Esophagus squamous epithelium (tissue), 4 donors: ENCODE measurements at regions not wholly inside any gene's neighbourhood (a gene's known extent, or its start where the extent isn't known, plus 50 kb on each side); places are given as distances from the start of the nearest gene placed in this dataset.

Experiments used
- POLR2A ChIP-seq, 4 donors: fragments of 450-650 bp; IDR thresholded peaks; one replicate each; pipeline ENCODE4 v1.6.1; 2017; ENCODE audit warnings: antibody characterized with exemption in 4 of 4, mild to moderate bottlenecking in 4 of 4, moderate library complexity in 3 of 4
- TF ChIP-seq, protein P1 (sequence below), 6 experiments: fragments of 450-650 bp in 4 of 6; fragments of 200-600 bp in 2 of 6; sonication (generic) in 2 of 6; IDR thresholded peaks; one replicate each; pipeline ENCODE4 v1.5.1; 2016 to 2019; ENCODE audit warnings: antibody characterized with exemption in 6 of 6, mild to moderate bottlenecking in 4 of 6, moderate library complexity in 4 of 6

DNA sequence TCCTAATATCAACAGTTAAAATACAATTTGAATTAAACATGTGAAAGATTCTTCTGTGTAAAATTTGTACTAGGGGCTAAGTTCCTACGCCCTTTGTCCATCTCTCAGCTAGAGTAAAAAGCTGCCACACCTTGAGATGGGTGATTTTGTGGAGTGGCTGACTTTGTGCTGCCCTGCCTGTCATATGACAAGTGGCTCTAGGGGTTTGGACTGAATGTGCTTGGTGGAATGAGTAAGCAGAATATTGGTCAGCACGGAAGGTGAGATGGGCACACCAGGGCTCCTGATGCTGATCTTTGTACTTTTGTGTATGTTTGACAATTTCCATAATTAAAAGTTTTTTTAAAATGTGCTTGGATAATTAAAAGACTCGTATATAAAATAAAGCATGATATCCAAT is 133.6 kb upstream of the SLC45A1 start:
- TF ChIP-seq, protein P1, sequence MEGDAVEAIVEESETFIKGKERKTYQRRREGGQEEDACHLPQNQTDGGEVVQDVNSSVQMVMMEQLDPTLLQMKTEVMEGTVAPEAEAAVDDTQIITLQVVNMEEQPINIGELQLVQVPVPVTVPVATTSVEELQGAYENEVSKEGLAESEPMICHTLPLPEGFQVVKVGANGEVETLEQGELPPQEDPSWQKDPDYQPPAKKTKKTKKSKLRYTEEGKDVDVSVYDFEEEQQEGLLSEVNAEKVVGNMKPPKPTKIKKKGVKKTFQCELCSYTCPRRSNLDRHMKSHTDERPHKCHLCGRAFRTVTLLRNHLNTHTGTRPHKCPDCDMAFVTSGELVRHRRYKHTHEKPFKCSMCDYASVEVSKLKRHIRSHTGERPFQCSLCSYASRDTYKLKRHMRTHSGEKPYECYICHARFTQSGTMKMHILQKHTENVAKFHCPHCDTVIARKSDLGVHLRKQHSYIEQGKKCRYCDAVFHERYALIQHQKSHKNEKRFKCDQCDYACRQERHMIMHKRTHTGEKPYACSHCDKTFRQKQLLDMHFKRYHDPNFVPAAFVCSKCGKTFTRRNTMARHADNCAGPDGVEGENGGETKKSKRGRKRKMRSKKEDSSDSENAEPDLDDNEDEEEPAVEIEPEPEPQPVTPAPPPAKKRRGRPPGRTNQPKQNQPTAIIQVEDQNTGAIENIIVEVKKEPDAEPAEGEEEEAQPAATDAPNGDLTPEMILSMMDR (IDR thresholded peaks at IDR 0.05), result no peak
- TF ChIP-seq POLR2A (IDR thresholded peaks at IDR 0.05), result no peak
